ENCODE measurements at regions not wholly inside any gene's neighbourhood (a gene's known extent, or its start where the extent isn't known, plus 50 kb on each side); places are given as distances from the start of the nearest gene placed in this dataset.

DNA sequence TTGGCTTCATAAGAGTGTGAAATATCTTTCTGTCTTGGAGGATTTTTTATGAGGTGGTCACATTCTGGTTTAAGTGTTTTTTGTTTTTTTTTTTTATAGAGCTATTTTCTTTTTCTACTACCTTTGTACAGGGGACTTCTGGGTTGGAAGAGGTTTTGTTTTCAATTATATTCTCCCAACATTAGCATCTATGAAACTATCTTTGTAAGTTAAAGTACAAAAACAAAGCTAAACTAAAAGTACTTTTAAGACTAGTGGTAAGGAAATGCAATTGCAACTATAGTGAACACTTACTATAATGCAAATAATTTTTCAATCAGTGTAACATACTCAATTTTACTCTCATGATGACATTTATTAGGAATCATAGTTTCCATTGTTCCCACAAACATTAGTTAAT, 688.2 kb downstream of the SI start:
- Mint-ChIP-seq H3K4me3 (no peak overlapping the region), H3K27ac (no peak overlapping the region), H3K27me3 (no peaks in the 10 kb centered on the region), H3K9me3 (ENCODE audit: insufficient read depth) (peaks cover 5% of the 10 kb centered on the region), H3K4me1 (no peaks in the 10 kb centered on the region)
- Histone ChIP-seq H3K36me3 (replicated peaks in 1 of 2; ENCODE audit: control extremely low read depth in 1 of 2, control insufficient read depth in 1 of 2, extremely low read depth in 1 of 2, insufficient read depth in 2 of 2, low read length in 1 of 2) (no peaks in the 10 kb centered on the region), H3K4me3 (ENCODE audit: control extremely low read depth in 1 of 5, extremely low read depth in 1 of 5, insufficient read depth in 1 of 5, low read depth in 2 of 5, low read length in 4 of 5) (no peak overlapping the region), H3K9ac (ENCODE audit: low read length) (no peak overlapping the region), H3K4me1 (ENCODE audit: control insufficient read depth in 2 of 2, insufficient read depth in 2 of 2, low read length in 2 of 2) (no peaks in the 10 kb centered on the region), H3K4me2 (replicated peaks; ENCODE audit: low read depth, low read length, poor library complexity, severe bottlenecking) (no peak overlapping the region), H3K27me3 (replicated peaks in 1 of 4; ENCODE audit: control extremely low read depth in 1 of 4, control insufficient read depth in 3 of 4, insufficient read depth in 4 of 4, low read length in 3 of 4) (no peaks in the 10 kb centered on the region), H3K27ac (ENCODE audit: low read length in 2 of 2) (no peak overlapping the region), H3K79me2 (ENCODE audit: control insufficient read depth, insufficient read depth, low read length) (no peaks in the 10 kb centered on the region), H4K20me1 (ENCODE audit: control insufficient read depth, insufficient read depth, low read length, poor library complexity, severe bottlenecking) (no peaks in the 10 kb centered on the region), H2AFZ (ENCODE audit: insufficient read depth, low read depth, low read length, poor library complexity, severe bottlenecking) (no peak overlapping the region), H3K9me3 (ENCODE audit: control extremely low read depth in 1 of 3, control insufficient read depth in 2 of 3, insufficient read depth in 1 of 3, low read length in 2 of 3) (no peaks in the 10 kb centered on the region)
- DNase-seq = no peak
- ChIA-PET CTCF (no interaction called here), POLR2A (no interaction called here)
- intact Hi-C loops (cut with micrococcal nuclease) = no loop called here
- ATAC-seq (ENCODE audit: low read depth) = no peak
- no peak for TF ChIP-seq EZH2 (IDR thresholded peaks at IDR 0.05; ENCODE audit: borderline replicate concordance, insufficient read depth, low read depth, low read length, poor library complexity, severe bottlenecking)
- TF ChIP-seq, protein P1, sequence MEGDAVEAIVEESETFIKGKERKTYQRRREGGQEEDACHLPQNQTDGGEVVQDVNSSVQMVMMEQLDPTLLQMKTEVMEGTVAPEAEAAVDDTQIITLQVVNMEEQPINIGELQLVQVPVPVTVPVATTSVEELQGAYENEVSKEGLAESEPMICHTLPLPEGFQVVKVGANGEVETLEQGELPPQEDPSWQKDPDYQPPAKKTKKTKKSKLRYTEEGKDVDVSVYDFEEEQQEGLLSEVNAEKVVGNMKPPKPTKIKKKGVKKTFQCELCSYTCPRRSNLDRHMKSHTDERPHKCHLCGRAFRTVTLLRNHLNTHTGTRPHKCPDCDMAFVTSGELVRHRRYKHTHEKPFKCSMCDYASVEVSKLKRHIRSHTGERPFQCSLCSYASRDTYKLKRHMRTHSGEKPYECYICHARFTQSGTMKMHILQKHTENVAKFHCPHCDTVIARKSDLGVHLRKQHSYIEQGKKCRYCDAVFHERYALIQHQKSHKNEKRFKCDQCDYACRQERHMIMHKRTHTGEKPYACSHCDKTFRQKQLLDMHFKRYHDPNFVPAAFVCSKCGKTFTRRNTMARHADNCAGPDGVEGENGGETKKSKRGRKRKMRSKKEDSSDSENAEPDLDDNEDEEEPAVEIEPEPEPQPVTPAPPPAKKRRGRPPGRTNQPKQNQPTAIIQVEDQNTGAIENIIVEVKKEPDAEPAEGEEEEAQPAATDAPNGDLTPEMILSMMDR (IDR thresholded peaks at IDR 0.05) = no peak

DNA sequence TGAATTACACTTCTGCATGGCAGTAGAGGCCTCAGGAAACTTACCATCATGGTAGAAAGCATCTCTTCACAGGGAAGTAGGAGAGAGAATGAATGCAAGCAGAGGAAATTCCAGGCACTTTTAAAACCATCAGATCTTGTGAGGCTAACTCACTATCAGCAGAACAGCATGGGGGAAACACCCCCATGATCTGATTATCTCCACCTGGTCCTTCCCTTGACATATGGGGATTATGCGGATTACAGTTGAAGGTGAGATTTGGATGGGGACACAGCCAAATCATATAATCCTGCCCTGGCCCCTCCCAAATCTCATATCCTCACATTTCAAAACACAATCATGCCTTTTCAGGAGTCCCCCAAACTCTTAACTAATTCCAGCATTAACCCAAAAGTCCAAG, 691.1 kb downstream of the SI start:
- no peak overlapping the region for H3K27ac ChIP-seq (ENCODE audit: low read length in 2 of 2)
- Mint-ChIP-seq H3K4me1 (no peaks in the 10 kb centered on the region), H3K4me3 (no peak overlapping the region), H3K27ac (no peak overlapping the region), H3K27me3 (no peaks in the 10 kb centered on the region), H3K9me3 (ENCODE audit: insufficient read depth) (peaks cover 7% of the 10 kb centered on the region)
- H3K4me3 ChIP-seq (ENCODE audit: control extremely low read depth in 1 of 5, extremely low read depth in 1 of 5, insufficient read depth in 1 of 5, low read depth in 2 of 5, low read length in 4 of 5) = no peak overlapping the region
- no peak for DNase-seq
- no peaks in the 10 kb centered on the region for H3K27me3 ChIP-seq (replicated peaks in 1 of 4; ENCODE audit: control extremely low read depth in 1 of 4, control insufficient read depth in 3 of 4, insufficient read depth in 4 of 4, low read length in 3 of 4)
- intact Hi-C loops (cut with micrococcal nuclease) = no loop called here
- ATAC-seq (ENCODE audit: low read depth) = no peak
- no peaks in the 10 kb centered on the region for H3K79me2 ChIP-seq (ENCODE audit: control insufficient read depth, insufficient read depth, low read length)
- no peaks in the 10 kb centered on the region for H3K36me3 ChIP-seq (replicated peaks in 1 of 2; ENCODE audit: control extremely low read depth in 1 of 2, control insufficient read depth in 1 of 2, extremely low read depth in 1 of 2, insufficient read depth in 2 of 2, low read length in 1 of 2)
- no peak overlapping the region for H3K4me2 ChIP-seq (replicated peaks; ENCODE audit: low read depth, low read length, poor library complexity, severe bottlenecking)
- no peak overlapping the region for H3K9ac ChIP-seq (ENCODE audit: low read length)
- CTCF ChIA-PET = no interaction called here
- POLR2A ChIA-PET = no interaction called here
- H4K20me1 ChIP-seq (ENCODE audit: control insufficient read depth, insufficient read depth, low read length, poor library complexity, severe bottlenecking) = no peaks in the 10 kb centered on the region
- no peak overlapping the region for H2AFZ ChIP-seq (ENCODE audit: insufficient read depth, low read depth, low read length, poor library complexity, severe bottlenecking)
- TF ChIP-seq EZH2 (IDR thresholded peaks at IDR 0.05; ENCODE audit: borderline replicate concordance, insufficient read depth, low read depth, low read length, poor library complexity, severe bottlenecking) = no peak
- WGBS (ENCODE audit: insufficient coverage) = no CpG with 5 or more reads among the region's 1 CpG
- no peaks in the 10 kb centered on the region for H3K4me1 ChIP-seq (ENCODE audit: control insufficient read depth in 2 of 2, insufficient read depth in 2 of 2, low read length in 2 of 2)
- H3K9me3 ChIP-seq (ENCODE audit: control extremely low read depth in 1 of 3, control insufficient read depth in 2 of 3, insufficient read depth in 1 of 3, low read length in 2 of 3) = no peaks in the 10 kb centered on the region

Data from B cell (primary cell).